HFF-Myc (cell line): ENCODE measurements at regions not wholly inside any gene's neighbourhood (a gene's known extent, or its start where the extent isn't known, plus 50 kb on each side); places are given as distances from the start of the nearest gene placed in this dataset.

Experiments used
- DNase-seq: peaks from one replicate; pipeline ENCODE4 v3.0.0-alpha.2; 2011; ENCODE audit warnings: low read depth; ENCODE audit errors: extremely low read depth
- H3K4me3 ChIP-seq: replicated peaks from 2 replicates; pipeline ENCODE4 v1.5.1; 2011; ENCODE audit warnings: low read depth, mild to moderate bottlenecking, control low read depth, low read length
- CTCF ChIP-seq: IDR thresholded peaks from 2 replicates; pipeline ENCODE4 v1.5.1; 2012; ENCODE audit warnings: mild to moderate bottlenecking, low read depth, low read length, control low read depth; ENCODE audit errors: missing control alignments

DNA sequence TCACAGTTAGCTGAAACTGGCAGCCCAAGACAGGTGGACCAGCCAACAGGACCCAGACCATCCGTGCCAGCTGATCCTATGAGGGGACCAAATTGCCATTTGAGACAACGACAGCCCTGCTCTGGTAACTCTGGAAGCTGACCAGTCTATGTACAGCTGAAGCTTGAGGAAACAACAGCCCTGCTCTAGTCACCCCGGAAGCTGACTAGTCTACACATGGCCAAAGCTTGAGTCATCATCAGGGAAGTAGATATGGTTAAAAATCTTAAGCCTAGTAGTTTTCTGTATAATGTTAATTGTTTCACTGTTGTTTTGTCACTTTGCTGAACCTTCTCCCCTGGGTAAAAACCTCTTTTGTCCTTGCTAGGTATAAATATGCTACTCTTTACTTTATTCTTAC, 905.4 kb upstream of the NDST4 start:
- no peak for DNase-seq
- no peak overlapping the region for H3K4me3 ChIP-seq
- no peak for TF ChIP-seq CTCF

DNA sequence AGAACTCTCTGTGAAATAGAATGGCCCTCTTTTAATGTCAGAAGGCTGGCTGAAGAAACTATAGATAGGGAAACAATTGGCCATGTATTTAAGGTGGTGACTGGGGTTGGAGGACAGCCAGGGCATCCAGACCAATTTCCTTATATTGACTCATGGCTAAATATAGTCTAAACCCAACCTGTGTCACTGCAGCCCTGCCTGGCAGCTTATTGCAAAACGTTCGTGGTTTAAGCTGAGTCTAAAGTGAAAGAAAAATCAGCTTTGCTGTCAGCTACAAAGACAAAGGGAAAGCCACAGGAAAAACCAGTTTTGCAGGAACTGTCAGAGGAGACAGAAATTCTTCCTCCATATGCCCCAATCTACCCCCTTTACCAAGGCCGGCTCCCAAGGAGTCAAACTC, 902.8 kb upstream of the NDST4 start:
- TF ChIP-seq CTCF = no peak
- DNase-seq = no peak

GRCh38 chr4:116015549-116015948, 902.1 kb upstream of the NDST4 start:
- DNase-seq = no peak
- H3K4me3 ChIP-seq = no peak overlapping the region
- TF ChIP-seq CTCF = no peak

More for the DNA sequence above, 902.8 kb upstream of the NDST4 start:
- H3K4me3 ChIP-seq = no peak overlapping the region

GRCh38 chr4:116015062-116015461, 901.6 kb upstream of the NDST4 start:
- TF ChIP-seq CTCF = no peak
- no peak for DNase-seq
- no peak overlapping the region for H3K4me3 ChIP-seq

- H3K4me3 ChIP-seq = no peak overlapping the region
- DNase-seq = no peak
- TF ChIP-seq CTCF = no peak
Measured at GRCh38 chr4:116010923-116011322, 897.5 kb upstream of the NDST4 start.

GRCh38 chr4:116005806-116006088, 892.3 kb upstream of the NDST4 start:
- DNase-seq = no peak
- no peak overlapping the region for H3K4me3 ChIP-seq
- no peak for TF ChIP-seq CTCF

DNA sequence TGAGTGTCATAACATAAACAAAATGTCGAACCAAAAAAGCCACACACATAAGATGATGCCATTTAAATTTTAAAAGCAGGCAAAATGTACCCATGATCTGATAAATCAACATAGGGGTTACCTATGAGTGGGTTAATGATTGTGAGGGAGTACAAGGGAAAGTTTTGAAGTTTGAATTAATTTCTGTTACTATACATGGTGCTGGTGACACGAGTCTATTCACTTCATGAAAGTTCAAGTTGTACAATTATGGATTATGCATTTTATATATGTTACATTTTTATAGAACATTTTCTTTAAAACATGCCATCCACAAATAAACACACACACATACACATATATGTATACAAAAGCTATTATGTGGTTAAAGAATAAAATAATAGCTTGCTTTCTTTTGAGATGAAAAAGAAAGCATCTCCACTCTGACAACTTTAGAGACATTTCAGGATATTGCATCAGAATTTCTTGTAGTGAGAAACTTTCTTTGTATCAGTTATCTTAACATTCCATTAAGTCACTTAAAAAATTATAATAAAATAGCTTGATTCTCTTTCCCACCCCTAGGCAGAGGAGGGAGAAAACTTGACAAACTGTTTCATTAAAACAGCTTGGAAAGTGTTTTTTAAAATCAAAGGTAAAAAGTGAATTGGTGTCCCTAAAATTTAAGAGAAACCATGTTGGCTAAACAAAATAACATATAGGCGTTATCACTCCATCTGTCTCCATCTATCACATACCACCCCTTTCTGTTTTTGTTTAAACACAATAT, 891.8 kb upstream of the NDST4 start:
- no peak for TF ChIP-seq CTCF
- DNase-seq = no peak
- no peak overlapping the region for H3K4me3 ChIP-seq
